Uterus (tissue), 2 donors: ENCODE measurements at regions not wholly inside any gene's neighbourhood (a gene's known extent, or its start where the extent isn't known, plus 50 kb on each side); places are given as distances from the start of the nearest gene placed in this dataset.

Experiments used
- CTCF ChIP-seq, 4 experiments: fragments of 200-600 bp in 2 of 4; fragments of 450-650 bp in 2 of 4; sonication (generic) in 2 of 4; IDR thresholded peaks; one replicate each; pipeline ENCODE4 v1.5.1; 2016 to 2019; ENCODE audit warnings: antibody characterized with exemption in 4 of 4, mild to moderate bottlenecking in 2 of 4, moderate library complexity in 1 of 4
- POLR2A ChIP-seq, 2 donors: fragments of 450-650 bp; IDR thresholded peaks; one replicate each; pipeline ENCODE4 v1.6.1; 2016; ENCODE audit warnings: antibody characterized with exemption in 2 of 2, mild to moderate bottlenecking in 1 of 2, moderate library complexity in 1 of 2

- no peak for TF ChIP-seq CTCF (IDR thresholded peaks at IDR 0.05)
- no peak for TF ChIP-seq POLR2A (IDR thresholded peaks at IDR 0.05)
Observed at GRCh38 chr20:51267679-51268078, 244.8 kb upstream of the KCNG1 start.
